Stimulated activated CD4-positive, alpha-beta T cell treated with anti-CD3 and anti-CD28 coated beads, Interleukin-12 subunit alpha, Interleukin-12 subunit beta, amount 100 ng/mL, for 24 hours (primary cell): ENCODE measurements at regions not wholly inside any gene's neighbourhood (a gene's known extent, or its start where the extent isn't known, plus 50 kb on each side); places are given as distances from the start of the nearest gene placed in this dataset.

Experiments
- DNase-seq, 2 experiments: peaks; one replicate each; pipeline ENCODE4 v3.0.0-alpha.2; 2020; ENCODE audit warnings: low read depth in 2 of 2

DNA sequence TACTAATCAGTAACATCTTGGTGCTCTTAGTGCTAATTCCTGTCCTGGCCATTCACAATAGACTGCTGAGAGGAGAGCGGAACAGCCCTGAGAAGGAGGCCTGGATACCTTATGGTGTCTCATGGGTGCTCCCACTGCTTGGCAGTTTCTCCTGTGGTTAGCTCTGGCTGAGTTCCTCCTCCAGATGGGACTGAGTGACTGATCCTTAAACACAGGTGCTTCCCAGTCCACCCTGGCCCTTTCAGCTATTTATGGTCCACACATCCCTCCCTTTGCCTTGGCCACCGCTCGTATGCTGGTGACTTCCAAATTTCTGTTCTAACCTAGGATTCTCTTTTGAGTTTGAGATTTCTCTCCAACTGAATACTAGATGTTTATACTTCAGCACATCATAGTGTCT, 157.0 kb upstream of the CACNA1E start:
- no peak for DNase-seq

- no peak for DNase-seq
Observed at GRCh38 chr1:181327796-181328195, 155.5 kb upstream of the CACNA1E start.

GRCh38 chr1:181334724-181335123, 148.6 kb upstream of the CACNA1E start:
- DNase-seq = no peak

DNA sequence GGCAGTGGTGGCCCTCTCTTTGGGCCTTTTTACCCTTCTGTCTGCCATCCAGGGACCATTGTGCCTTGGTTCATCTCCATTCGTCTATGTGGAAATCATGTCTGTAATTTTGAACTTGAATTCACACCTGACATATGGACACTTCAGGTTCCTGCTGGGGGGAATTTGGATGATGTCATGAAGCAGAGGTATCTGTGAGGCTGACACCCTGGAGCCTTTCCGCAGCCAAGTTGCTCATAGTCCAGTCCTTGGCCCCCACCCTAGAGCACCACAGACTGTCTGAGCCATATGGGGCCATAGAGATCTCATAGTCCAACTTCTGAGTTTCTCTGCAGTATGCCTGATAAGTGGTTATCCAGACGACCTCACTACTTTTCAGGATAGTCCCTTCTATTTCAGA, 147.7 kb upstream of the CACNA1E start:
- DNase-seq = no peak

- DNase-seq = no peak
Observed at GRCh38 chr1:181341026-181341632, 142.2 kb upstream of the CACNA1E start.

GRCh38 chr1:181344091-181344490, 139.2 kb upstream of the CACNA1E start:
- DNase-seq = no peak

GRCh38 chr1:181345146-181345545, 138.2 kb upstream of the CACNA1E start:
- DNase-seq = no peak

DNA sequence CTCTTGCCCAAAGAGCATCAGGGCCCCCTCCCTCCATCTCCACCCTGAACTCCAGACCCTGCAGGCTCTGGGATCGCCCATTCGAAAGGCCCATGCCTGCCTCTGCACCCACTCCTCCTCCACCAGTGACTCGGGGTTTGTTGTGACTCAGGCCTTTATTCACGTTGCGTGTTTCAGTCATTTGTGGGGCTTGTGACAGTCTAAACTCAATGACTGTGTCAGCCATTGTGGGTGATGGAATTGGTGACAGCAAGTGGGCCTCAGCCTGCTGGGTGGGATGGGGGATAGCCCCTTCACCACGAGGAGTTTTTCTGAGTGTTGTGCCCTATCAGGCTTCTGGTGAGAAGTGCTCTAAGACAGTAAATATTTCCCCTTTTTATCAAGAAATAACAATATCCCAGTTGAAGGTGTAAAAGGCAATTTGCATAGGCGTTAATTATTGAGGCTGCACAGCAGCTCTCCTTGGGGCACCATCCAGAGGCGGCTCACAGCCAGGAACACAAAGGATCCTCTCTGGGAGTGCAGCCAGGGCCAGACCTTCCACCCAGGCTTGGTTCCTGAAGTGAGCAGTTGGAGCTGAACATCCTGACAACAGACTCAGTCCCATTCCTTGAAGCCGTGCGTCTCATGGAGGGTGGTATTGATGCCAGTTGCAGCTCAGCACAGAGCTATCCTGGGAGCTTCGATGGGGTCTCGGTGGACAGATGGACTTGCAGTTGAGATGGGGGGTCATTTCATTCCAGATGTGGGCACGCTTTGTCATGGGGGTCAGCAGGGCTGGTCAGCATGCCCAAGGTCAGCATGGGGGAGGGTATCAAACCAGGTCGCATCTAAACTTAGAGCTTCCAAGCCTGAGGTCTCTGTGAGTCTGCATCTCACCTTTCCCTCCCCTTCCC, 135.6 kb upstream of the CACNA1E start:
- no peak for DNase-seq

DNA sequence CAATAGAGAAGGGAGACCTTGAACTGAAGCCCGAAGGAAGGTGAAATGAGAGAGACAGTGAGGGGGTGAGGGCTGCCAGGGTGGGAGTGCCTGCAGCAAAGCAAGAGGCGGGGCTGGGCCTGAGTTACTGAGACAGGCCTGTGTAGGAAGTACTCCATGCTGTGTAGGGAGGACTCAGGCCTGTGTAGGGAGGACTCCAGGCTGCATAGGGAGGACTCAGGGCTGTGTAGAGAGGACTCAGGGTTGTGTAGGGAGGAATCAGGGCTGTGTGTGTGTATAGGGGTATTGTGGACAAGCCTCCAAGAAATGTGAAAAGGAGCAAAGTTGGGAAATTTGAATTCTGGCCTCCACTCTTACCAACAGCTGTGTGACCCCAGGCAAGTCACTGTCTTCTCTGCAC, 133.8 kb upstream of the CACNA1E start:
- DNase-seq = no peak

- no peak for DNase-seq
Observed at GRCh38 chr1:181350131-181350530, 133.2 kb upstream of the CACNA1E start.

GRCh38 chr1:181351740-181352139, 131.6 kb upstream of the CACNA1E start:
- DNase-seq = no peak

GRCh38 chr1:181352695-181353094, 130.6 kb upstream of the CACNA1E start:
- DNase-seq = no peak

GRCh38 chr1:181353526-181353925, 129.8 kb upstream of the CACNA1E start:
- no peak for DNase-seq

DNA sequence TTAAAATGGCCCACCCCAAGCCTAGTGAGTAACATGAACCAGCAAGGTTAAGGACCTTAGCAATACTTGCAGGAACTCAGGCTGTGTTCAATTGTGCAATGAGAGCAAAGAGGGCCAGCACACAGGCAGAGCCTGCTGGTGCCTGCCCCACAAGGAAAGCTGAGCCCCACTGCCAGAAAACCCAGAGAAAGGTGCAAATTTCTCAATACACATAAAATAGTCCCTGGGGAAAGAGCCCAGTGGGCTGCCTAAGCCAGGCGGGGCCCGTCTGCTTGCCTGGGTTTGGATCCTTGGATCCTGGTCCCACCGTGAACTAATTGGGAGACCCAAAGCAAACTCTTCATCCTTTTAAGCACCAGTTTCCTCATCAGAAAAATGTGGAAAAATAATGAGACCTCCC, 128.5 kb upstream of the CACNA1E start:
- no peak for DNase-seq

DNA sequence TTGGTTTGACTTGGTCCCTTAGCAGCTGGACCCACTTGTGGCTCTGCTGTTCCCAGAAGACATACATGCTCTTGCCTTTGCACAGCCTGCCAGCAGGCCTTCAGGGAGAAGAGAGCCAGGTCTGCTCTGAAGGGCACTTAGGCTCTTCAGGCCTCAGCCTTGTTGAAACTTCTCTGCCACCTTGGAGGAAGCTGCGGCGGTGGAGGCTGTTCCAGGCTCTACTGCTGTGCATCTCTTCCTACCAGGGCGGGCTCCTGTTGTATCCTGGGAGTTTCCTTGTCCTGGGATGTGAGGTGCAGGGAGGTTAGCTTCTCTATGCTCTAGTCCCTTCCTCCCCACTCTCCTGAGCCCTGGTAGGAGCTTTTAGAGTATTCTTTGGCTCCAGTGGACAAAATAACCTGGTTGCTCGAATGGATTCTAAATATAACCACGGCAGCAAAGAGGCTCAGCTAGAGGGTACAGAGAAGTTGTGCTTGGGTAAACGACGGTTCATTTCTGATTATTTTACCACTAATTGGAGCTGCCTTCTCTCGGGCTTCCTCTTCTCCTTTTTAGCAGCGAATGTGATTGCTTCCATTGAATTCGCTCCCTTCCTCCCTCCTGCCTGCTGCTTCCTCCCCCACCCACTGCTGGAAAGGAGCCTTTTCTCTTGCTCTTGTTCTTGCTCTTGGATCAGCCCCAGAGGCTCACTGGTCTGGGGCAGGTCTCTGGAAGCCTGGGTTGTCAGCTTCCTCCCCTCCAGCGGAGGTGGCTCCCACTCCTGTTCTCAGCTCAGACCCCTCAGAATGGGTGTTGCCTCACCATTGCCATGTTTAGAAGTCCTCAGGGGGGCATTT, 126.6 kb upstream of the CACNA1E start:
- DNase-seq = no peak

DNA sequence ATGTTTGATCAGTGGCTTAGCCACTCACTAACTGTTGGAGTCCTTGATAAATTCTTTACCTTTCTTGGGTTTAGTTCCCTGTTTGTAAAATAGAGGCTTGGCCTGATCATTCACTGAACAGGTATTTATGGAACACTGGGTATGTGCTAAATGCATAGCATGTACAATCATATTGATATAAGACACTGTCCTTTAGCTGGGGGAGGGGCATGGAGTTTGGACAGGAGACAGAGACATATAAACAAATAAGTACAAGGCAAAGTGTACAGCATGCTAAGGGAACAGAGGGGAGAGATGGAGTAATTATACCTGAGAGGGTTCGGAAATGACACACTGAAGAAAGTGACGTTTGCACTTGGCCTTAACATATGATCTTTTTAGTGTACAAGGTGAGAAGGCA, 124.3 kb upstream of the CACNA1E start:
- no peak for DNase-seq

- DNase-seq = no peak
Observed at GRCh38 chr1:181364801-181365200, 118.5 kb upstream of the CACNA1E start.

DNA sequence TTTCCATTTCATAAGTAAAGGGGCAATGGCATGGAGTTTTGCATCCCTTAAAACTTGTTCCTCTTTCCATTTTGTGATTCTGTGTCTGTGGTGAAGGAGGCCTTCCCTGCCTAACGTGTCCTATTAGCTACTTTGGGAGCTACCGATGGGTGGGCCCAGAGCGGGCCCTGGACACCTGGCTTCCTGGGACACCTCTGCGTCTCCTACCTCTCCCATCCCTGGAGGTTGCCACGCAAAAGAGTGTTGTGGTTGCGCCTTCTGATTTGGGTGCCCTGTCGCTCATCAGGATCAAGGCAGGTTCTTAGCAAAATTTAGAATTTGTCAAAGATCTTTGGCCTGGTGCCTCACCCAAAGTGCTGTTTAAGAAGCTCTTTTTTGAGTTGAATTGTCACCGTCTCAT, 116.4 kb upstream of the CACNA1E start:
- DNase-seq = no peak

DNA sequence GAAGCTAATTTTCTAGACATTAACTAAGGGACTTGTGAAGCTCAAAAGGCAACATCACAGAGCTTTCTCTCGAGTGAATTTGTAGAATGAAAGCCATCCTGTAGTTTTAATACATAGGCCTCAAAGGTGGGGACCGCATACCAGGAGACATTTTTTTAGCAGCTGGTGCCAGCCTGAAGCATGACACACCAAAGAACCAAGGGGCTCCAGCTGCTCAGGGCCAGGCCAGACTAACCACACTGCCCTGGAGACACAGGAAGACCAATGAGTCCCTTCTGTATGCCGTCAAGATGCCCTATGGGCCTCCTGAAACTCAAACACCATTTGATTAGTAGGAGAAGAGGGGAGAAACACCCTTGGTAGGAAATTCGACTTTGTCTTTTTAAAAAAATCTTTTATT, 113.9 kb upstream of the CACNA1E start:
- DNase-seq = no peak

DNA sequence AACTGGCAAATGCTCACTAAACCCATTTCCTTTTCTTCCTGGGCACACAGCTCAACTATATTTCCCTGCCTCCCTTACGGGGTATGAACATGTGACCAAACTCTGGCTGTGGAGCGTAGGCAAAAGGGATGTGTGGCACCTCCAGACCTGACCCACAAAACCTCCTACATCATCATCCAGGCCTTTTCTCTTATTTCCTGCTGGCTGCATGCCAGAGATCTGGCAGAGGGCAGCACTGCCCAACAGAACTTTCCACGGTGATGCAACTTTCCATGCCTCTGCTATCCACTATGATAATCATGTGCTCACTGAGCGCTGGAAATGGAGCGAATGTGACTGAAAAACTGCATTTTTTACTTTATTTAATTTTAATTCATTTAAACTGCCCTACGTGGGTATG, 99.6 kb upstream of the CACNA1E start:
- DNase-seq = no peak

- no peak for DNase-seq
Observed at GRCh38 chr1:181386340-181386739, 97.0 kb upstream of the CACNA1E start.

DNA sequence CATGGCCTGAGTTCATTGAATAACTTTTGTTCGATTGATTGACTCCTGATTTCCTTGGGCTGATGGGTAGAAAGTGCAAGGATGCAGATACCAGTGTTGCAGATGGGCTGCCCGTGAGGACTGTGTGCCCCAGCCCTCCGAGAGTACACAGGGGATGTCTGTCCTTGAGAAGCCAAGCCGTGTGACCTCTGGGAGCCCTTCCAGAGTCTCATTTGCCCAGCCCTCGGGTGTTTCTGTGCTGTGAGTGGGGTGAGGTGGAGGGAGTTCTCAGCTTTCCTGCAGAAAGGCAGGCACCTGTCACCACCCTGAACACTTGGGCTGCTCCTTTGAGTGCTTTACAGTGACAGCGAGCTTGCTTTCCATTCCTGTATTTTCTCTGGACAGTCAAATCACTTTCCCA, 96.4 kb upstream of the CACNA1E start:
- no peak for DNase-seq

DNA sequence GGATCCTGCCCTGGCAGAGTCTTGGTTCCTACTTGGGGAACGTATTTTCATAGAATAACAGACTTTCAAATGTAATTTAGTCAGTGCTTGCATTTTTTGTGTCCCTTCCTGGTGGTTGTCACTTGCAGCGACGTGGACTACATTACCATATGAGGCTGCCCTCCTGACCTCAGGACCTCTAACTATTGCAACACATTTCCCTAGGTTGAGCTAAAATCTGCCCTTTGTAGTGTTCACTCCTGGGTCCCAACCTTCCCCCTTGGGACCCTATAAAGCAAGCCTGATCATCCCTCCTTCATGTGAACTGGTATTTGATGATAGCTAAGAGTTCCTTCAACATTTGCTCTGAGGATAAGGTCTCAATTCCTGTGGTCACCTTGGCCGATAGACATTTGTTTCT, 95.6 kb upstream of the CACNA1E start:
- DNase-seq = no peak
